OCI-LY3 (cell line): ENCODE measurements at regions not wholly inside any gene's neighbourhood (a gene's known extent, or its start where the extent isn't known, plus 50 kb on each side); places are given as distances from the start of the nearest gene placed in this dataset.

Experiments used
- EZH2phosphoT487 ChIP-seq: fragments of 200-600 bp; shearing (Covaris generic); IDR thresholded peaks from 2 replicates; pipeline ENCODE4 v1.6.1; 2018; ENCODE audit warnings: antibody characterized with exemption, mixed run types, low read depth
- TF ChIP-seq, protein P1 (sequence below): fragments of 200-600, 300-600 bp; sonication (generic); IDR thresholded peaks from 2 replicates; pipeline ENCODE4 v1.5.1; 2014; ENCODE audit warnings: antibody characterized with exemption, low read length, low read depth

DNA sequence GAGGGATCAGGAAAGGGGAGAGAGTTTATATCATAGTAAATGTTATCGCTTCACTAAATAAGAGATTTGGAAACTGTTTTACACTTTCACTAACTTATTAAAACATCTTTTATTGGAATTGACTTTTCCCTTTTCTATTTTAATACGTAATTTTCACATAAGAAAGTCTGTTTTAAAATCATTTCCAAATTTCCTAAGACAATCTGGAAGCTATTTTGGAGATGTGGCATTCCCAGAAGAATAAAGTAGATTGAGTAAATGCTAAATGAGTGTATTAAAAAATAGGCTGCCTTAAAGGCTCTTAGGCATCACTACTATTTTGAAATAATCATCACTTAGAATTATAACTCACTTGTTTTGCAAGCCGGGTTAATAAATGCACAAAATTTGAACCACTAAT, 763.5 kb downstream of the EDEM1 start:
- TF ChIP-seq, protein P1, sequence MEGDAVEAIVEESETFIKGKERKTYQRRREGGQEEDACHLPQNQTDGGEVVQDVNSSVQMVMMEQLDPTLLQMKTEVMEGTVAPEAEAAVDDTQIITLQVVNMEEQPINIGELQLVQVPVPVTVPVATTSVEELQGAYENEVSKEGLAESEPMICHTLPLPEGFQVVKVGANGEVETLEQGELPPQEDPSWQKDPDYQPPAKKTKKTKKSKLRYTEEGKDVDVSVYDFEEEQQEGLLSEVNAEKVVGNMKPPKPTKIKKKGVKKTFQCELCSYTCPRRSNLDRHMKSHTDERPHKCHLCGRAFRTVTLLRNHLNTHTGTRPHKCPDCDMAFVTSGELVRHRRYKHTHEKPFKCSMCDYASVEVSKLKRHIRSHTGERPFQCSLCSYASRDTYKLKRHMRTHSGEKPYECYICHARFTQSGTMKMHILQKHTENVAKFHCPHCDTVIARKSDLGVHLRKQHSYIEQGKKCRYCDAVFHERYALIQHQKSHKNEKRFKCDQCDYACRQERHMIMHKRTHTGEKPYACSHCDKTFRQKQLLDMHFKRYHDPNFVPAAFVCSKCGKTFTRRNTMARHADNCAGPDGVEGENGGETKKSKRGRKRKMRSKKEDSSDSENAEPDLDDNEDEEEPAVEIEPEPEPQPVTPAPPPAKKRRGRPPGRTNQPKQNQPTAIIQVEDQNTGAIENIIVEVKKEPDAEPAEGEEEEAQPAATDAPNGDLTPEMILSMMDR: no peak
- no peak for TF ChIP-seq EZH2phosphoT487
